T-helper 2 cell treated with Interferon-gamma antibody and Interleukin-4, amounts not matched to agents 5 μg/mL and 100 μg/mL, for 36 hours (primary cell): ENCODE measurements at regions not wholly inside any gene's neighbourhood (a gene's known extent, or its start where the extent isn't known, plus 50 kb on each side); places are given as distances from the start of the nearest gene placed in this dataset.
"Not testable (repeated sequence)": the region's sequence is repeated elsewhere in the genome, so short reads cannot be mapped to it uniquely, and the experiment has no call there.

ENCODE experiments used
- DNase-seq: peaks from one replicate; pipeline ENCODE4 v3.0.0; 2021; ENCODE audit warnings: low spot score
- H3K27ac Mint-ChIP-seq: one replicate; pipeline ENCODE4 v1.8.0; 2021; ENCODE audit warnings: mild to moderate bottlenecking, mixed read lengths
- H3K27me3 Mint-ChIP-seq: one replicate; pipeline ENCODE4 v1.8.0; 2021; ENCODE audit warnings: low read depth, mixed read lengths
- H3K36me3 Mint-ChIP-seq: one replicate; pipeline ENCODE4 v1.8.0; 2021; ENCODE audit warnings: low read depth, mixed read lengths
- H3K4me1 Mint-ChIP-seq: one replicate; pipeline ENCODE4 v1.8.0; 2021; ENCODE audit warnings: low read depth, mixed read lengths
- H3K4me3 Mint-ChIP-seq: one replicate; pipeline ENCODE4 v1.8.0; 2022; ENCODE audit warnings: mild to moderate bottlenecking, moderate library complexity, mixed read lengths
- H3K9me3 Mint-ChIP-seq: one replicate; pipeline ENCODE4 v1.8.0; 2021; ENCODE audit warnings: mixed read lengths

DNA sequence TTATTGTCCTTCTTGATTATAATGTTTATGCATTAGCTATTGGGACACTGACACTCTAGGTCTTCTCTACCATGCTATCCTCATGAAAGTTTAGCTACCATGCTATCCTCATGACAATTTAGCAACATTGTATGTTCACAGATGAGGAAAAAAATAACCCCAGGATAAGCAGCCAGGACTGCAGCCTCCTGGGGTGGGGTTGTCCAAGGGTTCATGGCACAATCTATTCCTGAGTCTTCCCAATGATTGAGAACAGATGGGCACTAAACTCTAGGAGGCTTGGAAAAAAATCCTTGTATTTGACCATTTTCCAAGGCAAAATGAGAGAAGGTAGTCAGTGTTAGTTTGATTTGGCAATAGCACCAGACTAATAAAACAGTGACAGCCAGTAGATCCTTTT is 619.8 kb upstream of the LCORL start:
- Mint-ChIP-seq H3K9me3 (no peaks in the 10 kb centered on the region), H3K36me3 (no peaks in the 10 kb centered on the region)

DNA sequence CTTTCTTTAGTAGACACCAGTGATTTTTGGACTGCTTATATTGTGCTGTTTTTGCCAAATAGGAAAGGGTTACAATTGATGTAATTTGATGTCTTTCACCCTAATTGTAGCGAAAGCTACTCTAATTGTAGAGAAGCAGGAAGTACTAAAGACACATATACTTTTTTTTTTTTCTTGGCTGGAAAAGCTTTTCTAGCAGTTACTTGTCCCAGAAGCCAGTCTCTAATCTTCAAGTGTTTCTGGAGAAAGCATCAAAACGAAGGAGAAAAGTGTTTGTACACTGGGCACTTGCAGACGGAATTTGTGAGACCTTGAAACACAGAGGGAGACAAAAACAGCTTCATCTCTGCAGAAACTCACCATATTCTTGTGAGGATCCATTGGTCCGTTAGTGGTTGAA is 616.5 kb upstream of the LCORL start:
- H3K27me3 Mint-ChIP-seq, result no peaks in the 10 kb centered on the region
- no peaks in the 10 kb centered on the region for H3K9me3 Mint-ChIP-seq
- H3K27ac Mint-ChIP-seq, result no peak overlapping the region
- H3K4me3 Mint-ChIP-seq, result no peak overlapping the region
- no peaks in the 10 kb centered on the region for H3K36me3 Mint-ChIP-seq
- DNase-seq, result no peak
- H3K4me1 Mint-ChIP-seq, result no peaks in the 10 kb centered on the region

More for the DNA sequence above, 619.8 kb upstream of the LCORL start:
- no peak overlapping the region for H3K27ac Mint-ChIP-seq
- H3K4me1 Mint-ChIP-seq, result no peaks in the 10 kb centered on the region
- no peak for DNase-seq
- H3K4me3 Mint-ChIP-seq, result no peak overlapping the region
- no peaks in the 10 kb centered on the region for H3K27me3 Mint-ChIP-seq

DNA sequence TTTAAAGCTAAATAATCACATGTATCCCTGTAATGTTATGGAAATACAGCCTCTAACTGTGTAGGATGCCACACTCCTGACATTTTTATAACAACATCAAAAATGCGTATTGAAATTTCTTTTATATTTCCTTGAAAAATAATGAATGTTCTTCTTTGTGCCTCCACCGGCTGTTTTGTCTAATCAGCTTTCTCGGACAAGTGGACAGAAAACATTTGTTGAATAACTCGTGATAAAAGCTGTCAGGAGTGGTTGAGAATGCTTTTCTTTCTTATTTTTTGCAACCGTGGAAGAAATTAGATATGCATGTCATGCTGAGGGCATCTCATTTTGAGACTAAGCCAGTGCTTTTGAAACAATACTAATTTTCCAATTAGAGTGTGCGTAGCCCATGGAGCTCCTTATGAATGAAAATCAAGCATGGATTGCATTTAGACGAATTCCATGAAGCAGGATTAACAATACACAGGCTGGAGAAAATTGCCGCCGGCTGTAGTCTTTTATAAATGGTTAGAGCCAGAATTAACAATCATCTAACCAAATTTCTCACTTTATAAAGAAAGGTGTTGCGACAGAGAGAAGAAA is 614.5 kb upstream of the LCORL start:
- Mint-ChIP-seq H3K27ac (no peak overlapping the region), H3K27me3 (no peaks in the 10 kb centered on the region), H3K4me3 (no peak overlapping the region), H3K9me3 (peaks cover 6% of the 10 kb centered on the region), H3K36me3 (no peaks in the 10 kb centered on the region), H3K4me1 (no peaks in the 10 kb centered on the region)
- DNase-seq, result no peak

DNA sequence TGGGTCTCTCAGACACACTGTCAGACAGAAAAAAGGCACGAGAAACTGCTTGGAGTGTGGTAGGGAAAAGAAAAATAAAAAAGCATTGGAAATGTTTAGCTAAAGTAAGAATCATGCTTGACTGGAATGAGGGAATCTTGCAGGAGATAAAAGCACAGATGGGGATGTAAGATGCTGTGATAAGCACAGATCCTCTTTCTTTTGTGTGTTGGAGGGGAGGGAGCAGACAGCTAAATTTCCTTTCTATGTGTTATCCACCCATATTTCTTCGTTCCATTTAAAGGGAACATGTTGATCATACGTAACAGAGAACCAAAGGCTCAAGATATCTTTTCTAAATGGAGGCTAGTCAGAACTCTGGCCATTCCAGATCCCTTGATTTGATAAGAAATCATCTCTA is 614.0 kb upstream of the LCORL start:
- no peak overlapping the region for H3K27ac Mint-ChIP-seq
- H3K4me1 Mint-ChIP-seq, result no peaks in the 10 kb centered on the region
- H3K4me3 Mint-ChIP-seq, result no peak overlapping the region
- no peak for DNase-seq
- H3K27me3 Mint-ChIP-seq, result no peaks in the 10 kb centered on the region
- no peaks in the 10 kb centered on the region for H3K36me3 Mint-ChIP-seq
- peaks cover 8% of the 10 kb centered on the region for H3K9me3 Mint-ChIP-seq

DNA sequence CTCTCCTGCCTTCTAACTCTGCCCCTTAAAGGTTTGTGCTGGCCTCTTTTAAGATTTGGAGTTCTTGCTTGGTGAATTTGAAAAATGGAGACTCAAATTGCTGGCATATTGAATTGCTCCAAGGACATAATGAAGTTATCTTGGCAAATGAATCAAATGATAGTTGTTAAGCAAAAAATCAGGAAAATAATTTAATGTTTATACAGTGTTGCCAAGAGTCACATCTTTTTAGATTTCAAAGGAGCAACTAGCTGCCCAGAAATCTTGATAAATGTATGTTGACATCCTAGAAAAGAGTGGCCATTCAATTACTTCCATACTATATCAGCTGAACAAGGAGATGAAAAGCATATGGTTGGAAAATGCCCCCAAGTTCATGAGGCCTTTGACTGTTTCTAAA is 610.0 kb upstream of the LCORL start:
- no peaks in the 10 kb centered on the region for H3K36me3 Mint-ChIP-seq
- H3K27ac Mint-ChIP-seq, result no peak overlapping the region
- DNase-seq, result no peak
- H3K4me1 Mint-ChIP-seq, result no peaks in the 10 kb centered on the region
- H3K27me3 Mint-ChIP-seq, result no peaks in the 10 kb centered on the region
- peaks cover 8% of the 10 kb centered on the region for H3K9me3 Mint-ChIP-seq
- no peak overlapping the region for H3K4me3 Mint-ChIP-seq

DNA sequence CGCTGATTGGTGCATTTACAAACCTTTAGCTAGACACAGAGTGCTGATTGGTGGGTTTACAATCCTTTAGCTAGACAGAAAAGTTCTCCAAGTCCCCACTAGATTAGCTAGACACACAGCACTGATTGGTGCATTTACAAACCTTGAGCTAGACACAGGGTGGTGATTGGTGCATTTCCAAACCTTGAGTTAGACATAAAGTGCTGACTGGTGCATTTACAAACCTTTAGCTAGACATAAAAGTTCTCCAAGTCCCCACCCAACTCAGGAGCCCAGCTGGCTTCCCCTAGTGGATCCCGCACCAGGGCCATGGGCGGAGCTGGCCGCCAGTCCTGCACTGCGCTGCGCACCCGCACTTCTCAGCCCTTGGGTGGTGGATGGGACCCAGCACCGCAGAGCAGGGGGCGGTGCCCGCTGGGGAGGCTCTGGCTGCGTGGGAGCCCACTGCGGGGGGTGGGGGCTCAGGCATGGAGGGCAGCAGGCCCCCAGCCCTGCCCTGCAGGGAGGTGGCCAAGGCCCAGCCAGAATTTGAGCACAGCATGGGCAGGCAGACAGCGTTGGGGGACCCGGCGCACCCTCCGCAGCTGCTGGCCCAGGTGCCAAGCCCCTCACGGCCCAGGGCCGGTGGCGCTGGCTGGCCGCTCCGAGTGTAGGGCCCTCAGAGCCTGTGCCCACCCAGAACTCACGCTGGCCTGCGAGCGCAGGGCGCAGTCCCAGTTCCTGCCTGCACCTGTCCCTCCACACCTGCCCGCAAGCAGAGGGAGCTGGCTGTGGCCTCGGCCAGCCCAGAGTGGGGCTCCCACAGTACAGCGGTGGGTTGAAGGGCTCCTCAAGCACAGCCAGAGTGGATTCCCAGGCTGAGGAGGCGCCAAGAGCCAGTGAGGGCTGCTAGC is 608.9 kb upstream of the LCORL start:
- DNase-seq, result no peak
- no peaks in the 10 kb centered on the region for H3K4me1 Mint-ChIP-seq
- no peak overlapping the region for H3K4me3 Mint-ChIP-seq
- H3K27me3 Mint-ChIP-seq, result no peaks in the 10 kb centered on the region
- no peaks in the 10 kb centered on the region for H3K36me3 Mint-ChIP-seq
- H3K27ac Mint-ChIP-seq, result no peak overlapping the region
- peaks cover 8% of the 10 kb centered on the region for H3K9me3 Mint-ChIP-seq

DNA sequence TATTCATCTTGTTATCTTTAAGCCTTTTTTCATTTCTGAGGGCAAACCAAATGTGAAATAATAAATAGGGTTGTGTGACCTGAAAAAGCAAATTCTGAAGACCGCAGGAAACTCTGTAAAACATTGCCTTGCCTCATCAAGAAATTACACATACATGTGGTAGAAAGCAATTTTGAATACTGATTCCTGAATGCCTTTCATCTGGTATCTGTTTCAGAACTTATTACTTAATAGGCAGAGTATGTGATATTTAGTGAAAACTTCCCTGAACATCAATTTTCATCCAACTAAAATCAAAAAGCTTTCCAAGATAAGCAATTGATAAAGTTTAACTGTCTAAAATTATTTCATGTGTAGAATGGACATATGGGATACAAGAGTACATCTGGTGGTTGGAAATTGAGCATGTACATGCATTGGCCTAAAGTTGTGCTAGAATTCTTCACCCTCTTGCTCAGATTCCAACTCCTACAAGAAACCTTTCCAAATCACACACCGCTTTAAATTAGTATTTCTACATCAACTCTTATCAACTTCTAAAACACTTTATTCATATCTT is 606.0 kb upstream of the LCORL start:
- Mint-ChIP-seq H3K36me3 (no peaks in the 10 kb centered on the region), H3K4me3 (no peak overlapping the region), H3K9me3 (peaks cover 8% of the 10 kb centered on the region), H3K27ac (no peak overlapping the region), H3K4me1 (no peaks in the 10 kb centered on the region), H3K27me3 (no peaks in the 10 kb centered on the region)
- no peak for DNase-seq

DNA sequence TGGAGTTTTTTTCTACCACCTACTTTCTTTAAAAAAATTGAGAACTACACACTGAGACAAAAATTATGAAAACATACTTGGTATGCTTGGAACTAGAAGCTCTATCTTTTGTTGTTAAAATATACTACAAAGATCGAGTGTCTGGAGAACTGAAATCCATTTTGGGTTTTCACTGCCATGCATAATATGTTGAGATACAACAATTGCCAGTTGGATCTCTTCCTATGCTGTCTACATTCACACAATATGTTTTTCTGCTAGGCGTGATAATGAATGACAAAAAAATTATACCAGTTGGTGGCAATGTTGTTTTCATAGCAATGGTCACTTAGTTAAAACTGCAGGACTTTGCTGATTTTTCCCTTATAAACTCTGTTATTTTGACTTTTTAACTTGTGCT is 605.4 kb upstream of the LCORL start:
- DNase-seq, result no peak
- Mint-ChIP-seq H3K9me3 (peaks cover 8% of the 10 kb centered on the region), H3K27me3 (no peaks in the 10 kb centered on the region), H3K36me3 (no peaks in the 10 kb centered on the region), H3K4me3 (no peak overlapping the region), H3K27ac (no peak overlapping the region), H3K4me1 (no peaks in the 10 kb centered on the region)

DNA sequence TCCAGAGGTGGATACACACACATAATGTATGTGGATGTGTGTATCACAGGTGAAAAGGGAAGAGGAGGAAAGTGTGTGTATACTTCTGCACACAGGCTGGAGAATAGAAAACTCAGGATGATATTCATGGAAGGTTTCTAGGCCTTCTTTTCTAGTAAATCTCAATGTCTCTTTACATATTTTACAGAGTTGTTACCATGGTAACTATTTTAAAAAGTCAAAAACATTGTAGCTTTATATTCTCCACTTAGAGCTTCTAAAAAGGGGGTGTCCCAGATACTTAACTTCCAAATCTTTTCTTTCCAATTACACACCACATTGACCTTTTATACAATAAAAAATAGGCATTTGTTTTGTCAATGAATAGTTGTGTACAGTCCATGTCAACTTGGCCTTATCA is 604.8 kb upstream of the LCORL start:
- no peak overlapping the region for H3K4me3 Mint-ChIP-seq
- H3K27ac Mint-ChIP-seq, result no peak overlapping the region
- no peak for DNase-seq
- H3K9me3 Mint-ChIP-seq, result peaks cover 4% of the 10 kb centered on the region
- no peaks in the 10 kb centered on the region for H3K27me3 Mint-ChIP-seq
- no peaks in the 10 kb centered on the region for H3K36me3 Mint-ChIP-seq
- no peaks in the 10 kb centered on the region for H3K4me1 Mint-ChIP-seq

DNA sequence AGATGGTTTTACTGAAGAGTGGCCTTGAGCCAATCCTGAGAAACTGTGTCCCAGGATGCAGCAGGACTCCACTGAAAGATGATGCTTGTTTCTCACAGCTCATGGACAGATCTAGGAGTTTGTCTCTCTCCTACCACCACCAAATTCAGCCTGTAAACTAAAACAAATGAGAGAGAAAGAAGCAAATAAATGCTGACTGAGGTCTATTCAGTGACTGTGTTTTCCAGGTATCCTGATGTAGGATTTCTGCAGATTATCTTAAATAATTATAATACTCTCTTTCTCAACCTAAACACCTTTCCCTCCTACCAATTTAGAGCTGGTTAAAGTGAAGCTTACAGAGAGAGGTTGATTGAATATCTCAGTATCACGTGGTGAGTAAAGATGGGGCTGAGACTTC is 599.6 kb upstream of the LCORL start:
- Mint-ChIP-seq H3K4me1 (no peaks in the 10 kb centered on the region), H3K9me3 (no peaks in the 10 kb centered on the region), H3K27ac (no peak overlapping the region), H3K27me3 (no peaks in the 10 kb centered on the region), H3K4me3 (no peak overlapping the region), H3K36me3 (no peaks in the 10 kb centered on the region)
- no peak for DNase-seq

DNA sequence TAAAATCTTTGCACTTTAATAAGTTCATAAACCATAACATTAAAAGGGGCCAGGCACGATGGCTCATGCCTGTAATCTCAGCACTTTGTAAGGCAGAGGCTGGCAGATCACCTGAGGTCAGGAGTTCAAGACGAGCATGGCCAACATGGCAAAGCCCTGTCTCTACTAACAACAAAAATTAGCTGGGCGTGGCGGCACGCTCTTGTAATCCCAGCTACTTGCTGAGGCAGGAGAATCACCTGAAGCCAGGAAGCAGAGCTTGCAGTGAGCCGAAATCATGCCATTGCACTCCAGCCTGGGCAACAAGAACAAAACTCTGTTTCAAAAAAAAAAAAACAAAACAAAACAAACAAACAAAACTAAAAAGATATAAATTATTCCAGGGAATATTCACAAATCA is 595.2 kb upstream of the LCORL start:
- Mint-ChIP-seq H3K4me1 (no peaks in the 10 kb centered on the region), H3K4me3 (no peak overlapping the region), H3K27me3 (no peaks in the 10 kb centered on the region), H3K27ac (no peak overlapping the region), H3K36me3 (no peaks in the 10 kb centered on the region), H3K9me3 (no peaks in the 10 kb centered on the region)
- no peak for DNase-seq

DNA sequence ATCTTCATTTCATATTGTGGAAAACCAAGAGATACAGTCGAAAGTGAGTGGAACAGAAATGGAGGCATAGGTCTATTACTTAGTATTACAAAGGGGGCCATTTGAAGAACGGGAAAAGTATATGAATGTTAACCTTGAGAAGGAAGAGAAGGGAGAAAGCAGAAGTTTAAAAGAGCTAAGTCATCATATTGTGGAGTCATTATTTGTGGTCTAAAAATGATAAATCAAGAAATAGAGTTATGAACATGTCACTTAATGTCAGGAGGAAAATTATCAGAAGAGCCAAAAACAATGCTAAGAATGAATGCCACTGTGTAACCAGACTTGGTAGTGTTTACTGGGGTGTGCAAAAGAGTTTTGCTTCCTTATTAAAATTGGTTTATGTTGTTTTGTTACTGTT is 589.5 kb upstream of the LCORL start:
- Mint-ChIP-seq H3K27ac (no peak overlapping the region), H3K4me1 (no peaks in the 10 kb centered on the region), H3K4me3 (no peak overlapping the region), H3K27me3 (no peaks in the 10 kb centered on the region), H3K9me3 (peaks cover 6% of the 10 kb centered on the region), H3K36me3 (no peaks in the 10 kb centered on the region)
- DNase-seq, result no peak

DNA sequence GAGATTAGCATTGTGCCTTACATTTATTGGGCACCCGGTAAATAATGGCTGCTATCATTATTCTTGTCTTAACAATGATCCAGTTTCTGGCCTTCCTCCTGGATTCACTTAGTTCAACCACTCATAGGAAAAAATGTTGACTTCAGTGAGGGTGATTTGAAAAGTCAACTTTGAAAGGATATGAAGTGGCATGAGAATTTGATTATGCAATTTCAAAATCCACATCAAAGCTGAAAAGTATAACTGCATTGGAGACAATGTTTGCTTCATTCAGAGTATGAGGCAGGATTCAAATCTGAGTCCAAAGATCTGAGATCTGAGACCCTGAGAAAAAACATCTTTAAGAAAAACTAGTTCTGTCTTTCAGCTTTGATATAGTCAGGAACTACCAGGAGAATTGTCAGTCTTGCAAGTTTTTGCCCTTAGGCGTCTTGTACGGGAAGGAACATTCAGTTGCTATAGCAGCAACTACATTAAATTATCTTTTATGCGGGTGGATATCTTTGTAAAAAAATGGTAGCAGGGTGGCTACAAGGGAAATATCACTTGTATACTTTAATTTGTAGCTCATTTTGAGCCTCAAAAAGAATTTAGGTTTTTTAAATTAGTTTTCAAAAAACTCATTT is 587.5 kb upstream of the LCORL start:
- Mint-ChIP-seq H3K27ac (no peak overlapping the region), H3K9me3 (peaks cover 6% of the 10 kb centered on the region), H3K36me3 (no peaks in the 10 kb centered on the region), H3K27me3 (no peaks in the 10 kb centered on the region), H3K4me3 (no peak overlapping the region), H3K4me1 (no peaks in the 10 kb centered on the region)
- DNase-seq, result no peak

DNA sequence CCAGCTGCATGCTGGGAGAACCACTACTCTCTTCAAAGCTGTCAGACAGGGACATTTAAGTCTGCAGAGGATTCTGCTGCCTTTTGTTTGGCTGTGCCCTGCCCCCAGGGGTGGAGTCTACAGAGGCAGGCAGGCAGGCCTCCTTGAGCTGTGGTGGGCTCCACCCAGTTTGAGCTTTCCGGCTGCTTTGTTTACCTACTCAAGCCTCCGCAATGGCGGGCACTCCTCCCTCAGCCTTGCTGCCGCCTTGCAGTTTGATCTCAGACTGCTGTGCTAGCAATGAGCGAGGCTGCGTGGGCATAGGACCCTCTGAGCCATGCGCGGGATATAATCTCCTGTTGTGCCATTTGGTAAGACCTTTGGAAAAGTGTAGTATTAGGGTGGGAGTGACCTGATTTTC is 581.1 kb upstream of the LCORL start:
- H3K4me3 Mint-ChIP-seq, H3K27me3 Mint-ChIP-seq, H3K4me1 Mint-ChIP-seq, H3K27ac Mint-ChIP-seq, H3K36me3 Mint-ChIP-seq, H3K9me3 Mint-ChIP-seq, DNase-seq: not testable (repeated sequence)
